Breast epithelium (tissue), 3 donors: ENCODE measurements at regions not wholly inside any gene's neighbourhood (a gene's known extent, or its start where the extent isn't known, plus 50 kb on each side); places are given as distances from the start of the nearest gene placed in this dataset.

Experiments
- CTCF ChIP-seq, 3 donors: fragments of 450-650 bp; IDR thresholded peaks; one replicate each; pipeline ENCODE4 v1.5.1; 2016 to 2017; ENCODE audit warnings: antibody characterized with exemption in 3 of 3, mild to moderate bottlenecking in 3 of 3, moderate library complexity in 3 of 3
- POLR2AphosphoS5 ChIP-seq, 3 donors: sonication (generic); formaldehyde crosslinking; IDR thresholded peaks; one replicate each; pipeline ENCODE4 v1.6.1; 2017; ENCODE audit warnings: antibody characterized with exemption in 3 of 3

GRCh38 chr18:46299465-46300008 is 195.4 kb downstream of the HAUS1 start:
- TF ChIP-seq CTCF (IDR thresholded peaks at IDR 0.05), result no peak
- no peak for TF ChIP-seq POLR2AphosphoS5 (IDR thresholded peaks at IDR 0.05)
